ENCODE measurements at regions not wholly inside any gene's neighbourhood (a gene's known extent, or its start where the extent isn't known, plus 50 kb on each side); places are given as distances from the start of the nearest gene placed in this dataset.

DNA sequence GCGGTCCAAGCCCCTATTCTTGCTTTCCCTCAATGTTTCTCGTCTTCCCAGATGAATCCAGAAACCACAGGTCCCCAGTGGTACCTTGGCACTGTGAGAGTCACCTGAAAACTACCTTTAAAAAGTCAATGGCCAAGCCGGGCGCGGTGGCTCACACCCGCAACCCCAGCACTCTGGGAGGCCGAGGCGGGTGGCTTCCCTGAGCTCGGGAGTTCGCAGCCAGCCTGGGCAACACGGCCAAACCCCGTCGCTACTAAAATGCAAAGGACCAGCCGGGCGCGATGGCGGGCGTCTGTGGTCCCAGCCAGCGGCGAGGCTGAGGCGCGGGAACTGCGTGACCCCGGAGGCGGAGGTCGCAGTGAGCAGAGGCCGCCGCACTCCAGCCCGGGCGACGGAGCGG lies 285.9 kb downstream of the CHL1 start:
- TF ChIP-seq, protein P1, sequence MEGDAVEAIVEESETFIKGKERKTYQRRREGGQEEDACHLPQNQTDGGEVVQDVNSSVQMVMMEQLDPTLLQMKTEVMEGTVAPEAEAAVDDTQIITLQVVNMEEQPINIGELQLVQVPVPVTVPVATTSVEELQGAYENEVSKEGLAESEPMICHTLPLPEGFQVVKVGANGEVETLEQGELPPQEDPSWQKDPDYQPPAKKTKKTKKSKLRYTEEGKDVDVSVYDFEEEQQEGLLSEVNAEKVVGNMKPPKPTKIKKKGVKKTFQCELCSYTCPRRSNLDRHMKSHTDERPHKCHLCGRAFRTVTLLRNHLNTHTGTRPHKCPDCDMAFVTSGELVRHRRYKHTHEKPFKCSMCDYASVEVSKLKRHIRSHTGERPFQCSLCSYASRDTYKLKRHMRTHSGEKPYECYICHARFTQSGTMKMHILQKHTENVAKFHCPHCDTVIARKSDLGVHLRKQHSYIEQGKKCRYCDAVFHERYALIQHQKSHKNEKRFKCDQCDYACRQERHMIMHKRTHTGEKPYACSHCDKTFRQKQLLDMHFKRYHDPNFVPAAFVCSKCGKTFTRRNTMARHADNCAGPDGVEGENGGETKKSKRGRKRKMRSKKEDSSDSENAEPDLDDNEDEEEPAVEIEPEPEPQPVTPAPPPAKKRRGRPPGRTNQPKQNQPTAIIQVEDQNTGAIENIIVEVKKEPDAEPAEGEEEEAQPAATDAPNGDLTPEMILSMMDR (conservative IDR thresholded peaks at IDR 0.05; ENCODE audit: low read length) = no peak
- no peak for TF ChIP-seq EZH2phosphoT487 (IDR thresholded peaks at IDR 0.05; ENCODE audit: borderline replicate concordance)

Measured in Loucy (cell line).